22Rv1 (cell line): ENCODE measurements at regions not wholly inside any gene's neighbourhood (a gene's known extent, or its start where the extent isn't known, plus 50 kb on each side); places are given as distances from the start of the nearest gene placed in this dataset.

Experiments used
- H3K27ac ChIP-seq: fragments of 450-650 bp; 2 replicates; pipeline ENCODE4 v1.5.1; 2017
- ZFX ChIP-seq: fragments of 450-650 bp; IDR thresholded peaks from 2 replicates; pipeline ENCODE4 v1.6.1; 2017; ENCODE audit warnings: antibody characterized with exemption, borderline replicate concordance
- TF ChIP-seq, protein P1 (sequence below): fragments of 450-650 bp; IDR thresholded peaks from 2 replicates; pipeline ENCODE4 v1.5.1; 2017; ENCODE audit warnings: mild to moderate bottlenecking

DNA sequence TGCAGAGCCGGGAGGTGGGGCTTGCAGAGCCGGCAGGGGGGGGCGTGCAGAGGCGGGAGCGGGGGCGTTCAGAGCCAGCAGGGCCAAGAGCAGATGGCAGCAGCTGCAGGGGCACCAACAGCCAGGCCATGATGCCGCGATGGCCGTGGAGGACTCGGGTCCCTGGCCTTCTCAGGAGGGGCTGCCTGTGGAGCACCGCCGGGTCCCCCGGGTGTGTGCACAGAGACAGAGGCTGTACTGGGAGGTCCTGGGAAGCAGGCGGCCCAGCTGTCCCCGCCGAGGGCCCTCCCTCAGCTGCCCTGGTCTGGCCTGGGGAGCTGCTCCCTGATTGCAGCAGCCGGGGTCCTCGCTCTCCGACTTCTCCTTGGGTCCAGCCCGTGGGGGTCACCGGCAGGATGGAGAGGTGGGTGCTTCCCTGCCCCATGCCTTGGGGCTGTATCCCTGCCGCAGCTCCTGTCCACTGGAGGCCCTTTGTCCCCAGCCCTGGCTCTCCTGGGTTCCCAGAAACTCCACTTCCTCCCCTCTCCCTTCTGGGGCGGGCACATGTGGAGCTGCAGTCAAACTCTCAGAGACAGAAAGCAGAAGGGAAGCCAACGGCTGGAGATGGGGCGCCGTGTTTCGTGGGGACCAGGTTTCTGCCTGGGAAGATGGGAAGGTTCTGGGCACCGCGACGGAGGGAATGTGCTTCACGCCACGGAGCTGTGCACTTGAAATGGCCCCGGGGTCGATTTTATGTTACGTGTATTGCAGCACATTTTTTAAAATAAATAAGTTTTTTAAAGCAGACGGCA, 75.8 kb upstream of the GALNT9 start:
- H3K27ac ChIP-seq = no peak overlapping the region
- TF ChIP-seq ZFX = no peak
- TF ChIP-seq, protein P1, sequence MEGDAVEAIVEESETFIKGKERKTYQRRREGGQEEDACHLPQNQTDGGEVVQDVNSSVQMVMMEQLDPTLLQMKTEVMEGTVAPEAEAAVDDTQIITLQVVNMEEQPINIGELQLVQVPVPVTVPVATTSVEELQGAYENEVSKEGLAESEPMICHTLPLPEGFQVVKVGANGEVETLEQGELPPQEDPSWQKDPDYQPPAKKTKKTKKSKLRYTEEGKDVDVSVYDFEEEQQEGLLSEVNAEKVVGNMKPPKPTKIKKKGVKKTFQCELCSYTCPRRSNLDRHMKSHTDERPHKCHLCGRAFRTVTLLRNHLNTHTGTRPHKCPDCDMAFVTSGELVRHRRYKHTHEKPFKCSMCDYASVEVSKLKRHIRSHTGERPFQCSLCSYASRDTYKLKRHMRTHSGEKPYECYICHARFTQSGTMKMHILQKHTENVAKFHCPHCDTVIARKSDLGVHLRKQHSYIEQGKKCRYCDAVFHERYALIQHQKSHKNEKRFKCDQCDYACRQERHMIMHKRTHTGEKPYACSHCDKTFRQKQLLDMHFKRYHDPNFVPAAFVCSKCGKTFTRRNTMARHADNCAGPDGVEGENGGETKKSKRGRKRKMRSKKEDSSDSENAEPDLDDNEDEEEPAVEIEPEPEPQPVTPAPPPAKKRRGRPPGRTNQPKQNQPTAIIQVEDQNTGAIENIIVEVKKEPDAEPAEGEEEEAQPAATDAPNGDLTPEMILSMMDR = no peak

DNA sequence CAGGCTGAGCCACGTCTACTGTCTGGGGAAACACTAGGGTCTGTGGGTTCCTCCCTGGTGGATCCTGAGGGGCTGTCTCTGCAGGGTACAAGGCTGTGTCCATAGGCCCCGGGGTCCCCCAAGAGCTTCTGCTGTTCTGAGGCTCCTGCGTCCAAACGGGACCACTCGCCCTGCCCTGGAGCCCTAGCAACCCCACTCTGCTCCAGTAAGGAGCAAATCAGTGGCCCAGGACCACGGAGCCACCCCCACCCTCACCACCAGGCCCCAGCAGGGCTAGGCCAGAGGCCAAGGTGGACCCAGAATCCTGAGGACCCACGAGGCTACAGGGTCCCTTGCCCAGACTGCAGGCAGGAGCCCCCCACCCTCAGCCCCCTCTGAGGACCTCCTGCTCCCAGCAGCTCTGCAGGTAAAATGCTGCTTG, 75.1 kb upstream of the GALNT9 start:
- TF ChIP-seq, protein P1 = no peak
- no peak for TF ChIP-seq ZFX
- H3K27ac ChIP-seq = no peak overlapping the region

DNA sequence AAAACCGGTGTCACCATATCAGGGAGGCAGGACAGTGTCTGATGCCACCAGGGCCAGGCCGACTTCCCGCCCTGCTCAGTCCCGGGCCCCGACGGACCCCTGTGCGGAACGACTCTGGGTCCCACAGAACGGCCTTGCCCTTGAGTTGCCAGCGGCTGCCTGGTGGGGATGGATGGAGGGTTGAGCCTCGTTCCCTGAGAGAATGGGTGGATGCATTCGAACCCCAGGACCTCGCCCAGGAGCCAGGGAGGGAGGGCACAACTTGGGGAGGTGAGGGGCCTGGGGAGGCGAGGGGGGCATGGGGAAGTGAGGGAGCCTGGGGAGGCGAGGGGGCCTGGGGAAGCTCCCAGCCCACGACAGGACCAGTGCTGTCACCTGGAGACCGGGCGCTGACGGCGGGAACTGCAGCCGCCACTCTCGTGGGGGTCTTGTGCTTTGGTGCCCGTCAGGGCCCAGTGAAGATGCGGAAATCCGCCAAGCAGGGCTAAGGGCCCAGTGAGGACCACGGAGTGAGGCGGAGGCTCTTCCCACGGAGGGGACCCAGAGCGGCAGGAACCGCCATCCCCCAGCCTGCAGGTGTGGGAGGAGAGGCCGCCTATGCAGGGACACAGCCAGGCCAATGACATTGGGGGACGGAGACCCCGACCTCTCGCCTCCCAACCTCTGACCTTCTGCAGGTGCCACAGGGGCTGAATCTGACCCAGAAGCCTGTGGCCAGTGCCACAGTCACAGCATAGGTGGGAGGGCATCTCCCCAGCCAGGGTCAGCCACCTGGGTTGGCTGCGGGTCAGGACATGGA, 74.4 kb upstream of the GALNT9 start:
- no peak for TF ChIP-seq ZFX
- TF ChIP-seq, protein P1 = no peak
- H3K27ac ChIP-seq = no peak overlapping the region

GRCh38 chr12:132402831-132403416, 73.5 kb upstream of the GALNT9 start:
- TF ChIP-seq, protein P1 = no peak
- TF ChIP-seq ZFX = no peak
- no peak overlapping the region for H3K27ac ChIP-seq

DNA sequence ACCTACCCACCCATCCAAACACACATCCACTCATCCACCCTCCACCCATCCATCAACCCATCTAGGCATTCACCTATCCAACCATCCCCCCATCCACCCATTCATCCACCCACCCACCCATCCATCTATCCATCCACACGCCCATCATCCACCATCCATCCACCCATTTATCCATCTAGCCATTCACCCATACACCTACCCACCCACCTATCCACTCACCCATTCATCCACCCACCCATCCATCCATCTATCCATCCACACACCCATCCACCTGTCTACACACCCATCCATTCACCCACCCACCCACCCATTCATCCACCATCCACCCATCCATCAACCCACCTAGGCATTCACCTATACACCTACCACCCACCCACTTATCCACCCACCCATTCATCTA, 72.6 kb upstream of the GALNT9 start:
- TF ChIP-seq ZFX = no peak
- TF ChIP-seq, protein P1 = no peak
- H3K27ac ChIP-seq = no peak overlapping the region

- no peak for TF ChIP-seq ZFX
- TF ChIP-seq, protein P1 = no peak
- H3K27ac ChIP-seq = no peak overlapping the region
Observed at GRCh38 chr12:132400011-132400641, 70.7 kb upstream of the GALNT9 start.
